OCI-LY7 (cell line): ENCODE measurements at regions not wholly inside any gene's neighbourhood (a gene's known extent, or its start where the extent isn't known, plus 50 kb on each side); places are given as distances from the start of the nearest gene placed in this dataset.

Experiments used
- CTCF ChIP-seq: fragments of 200-600 bp; sonication (generic); conservative IDR thresholded peaks from 2 replicates; pipeline ENCODE4 v1.5.1; 2014; ENCODE audit warnings: mild to moderate bottlenecking, antibody characterized with exemption, low read length, moderate library complexity, mixed read lengths
- EZH2phosphoT487 ChIP-seq: fragments of 200-600 bp; sonication (generic); IDR thresholded peaks from 2 replicates; pipeline ENCODE4 v1.6.1; 2018; ENCODE audit warnings: low read depth, borderline replicate concordance, mild to moderate bottlenecking, mixed run types, antibody characterized with exemption, low read length, moderate library complexity, mixed read lengths

- no peak for TF ChIP-seq CTCF
- TF ChIP-seq EZH2phosphoT487, result no peak
Observed at GRCh38 chr10:128443925-128444518, 317.8 kb upstream of the MKI67 start.
